Skin of body (tissue), 1 donor: ENCODE measurements at regions not wholly inside any gene's neighbourhood (a gene's known extent, or its start where the extent isn't known, plus 50 kb on each side); places are given as distances from the start of the nearest gene placed in this dataset.
"Not testable (repeated sequence)": the region's sequence is repeated elsewhere in the genome, so short reads cannot be mapped to it uniquely, and the experiment has no call there.

Experiments
- DNase-seq: peaks from one replicate; lab custom pipeline; 2025; lab: John Stamatoyannopoulos, UW

DNA sequence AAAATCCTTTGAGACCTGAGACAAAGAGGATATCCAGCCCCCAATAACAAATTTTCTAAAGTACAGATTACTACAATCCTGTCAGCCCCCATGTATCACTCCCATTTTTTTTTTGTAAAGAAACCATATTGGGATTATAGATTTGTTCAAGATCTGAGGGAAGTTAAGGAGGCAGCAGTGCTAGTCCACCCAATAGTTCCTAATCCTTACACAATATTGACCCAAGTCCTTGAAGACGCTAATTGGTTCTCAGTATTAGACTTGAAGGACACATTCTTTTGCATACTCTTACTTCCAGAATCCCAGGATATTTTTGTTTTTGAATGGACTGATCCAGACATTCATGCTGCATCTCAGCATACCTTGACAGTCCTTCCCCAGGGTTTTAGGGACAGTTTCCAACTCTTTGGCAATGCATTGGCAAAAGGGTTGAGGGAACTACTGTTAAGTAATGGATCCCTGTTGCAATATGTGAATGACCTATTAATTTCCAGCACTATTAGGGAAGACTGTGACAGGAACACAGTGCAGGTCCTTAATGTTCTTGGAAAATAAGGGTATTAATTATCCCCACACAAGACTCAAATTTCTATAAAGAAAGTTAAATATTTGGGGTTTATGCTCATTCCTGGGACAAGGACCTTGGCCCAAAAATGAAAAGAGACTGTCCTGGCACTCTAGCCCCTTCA lies 1519.5 kb upstream of the SEL1L start:
- DNase-seq, result no peak

DNA sequence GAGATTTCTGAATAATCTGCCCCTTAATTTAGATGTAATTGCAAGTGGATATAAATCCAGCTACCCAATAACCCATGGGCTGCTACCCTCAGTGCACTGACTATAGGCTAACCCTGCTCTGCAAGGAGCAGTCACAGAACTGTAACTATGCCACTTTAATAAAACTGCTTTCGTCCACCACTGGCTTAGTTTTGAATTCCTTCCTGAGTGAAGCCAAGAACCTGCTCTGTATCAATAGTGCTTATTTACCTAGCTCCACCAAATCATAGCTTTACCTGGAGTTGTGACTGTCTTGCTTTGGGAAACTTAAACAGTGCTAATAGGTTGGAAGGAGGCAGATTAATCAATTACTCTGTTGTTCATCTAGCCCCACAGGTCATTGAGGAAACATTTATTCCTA lies 1524.4 kb upstream of the SEL1L start:
- no peak for DNase-seq

DNA sequence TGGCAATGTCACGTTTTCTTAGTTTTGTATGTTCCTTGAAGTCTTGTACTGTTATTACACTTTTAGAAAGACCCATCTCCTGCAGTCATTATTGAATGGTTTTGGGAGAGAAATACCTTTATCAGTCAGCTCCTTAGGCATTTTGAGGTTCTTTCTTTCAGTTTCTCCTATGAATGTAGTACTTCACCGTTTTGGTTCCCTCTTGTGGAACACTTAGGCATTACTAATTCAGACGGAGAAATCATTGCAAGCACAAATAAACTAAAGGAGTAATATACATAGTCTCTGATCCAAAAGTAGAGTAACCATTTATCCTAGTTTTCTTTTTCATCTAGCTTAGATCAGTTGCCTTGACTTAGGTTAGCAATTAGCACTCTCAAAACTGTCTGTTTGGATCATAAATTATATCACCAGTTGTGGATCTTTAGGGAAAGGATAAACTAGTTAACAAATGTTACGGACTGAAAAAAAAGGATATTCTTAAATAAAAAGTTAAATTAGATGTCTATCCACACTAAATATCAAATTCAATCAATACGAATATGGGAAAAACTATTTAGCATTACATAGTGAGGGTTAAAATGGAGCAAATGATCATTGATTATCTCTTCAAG lies 1538.3 kb upstream of the SEL1L start:
- no peak for DNase-seq

DNA sequence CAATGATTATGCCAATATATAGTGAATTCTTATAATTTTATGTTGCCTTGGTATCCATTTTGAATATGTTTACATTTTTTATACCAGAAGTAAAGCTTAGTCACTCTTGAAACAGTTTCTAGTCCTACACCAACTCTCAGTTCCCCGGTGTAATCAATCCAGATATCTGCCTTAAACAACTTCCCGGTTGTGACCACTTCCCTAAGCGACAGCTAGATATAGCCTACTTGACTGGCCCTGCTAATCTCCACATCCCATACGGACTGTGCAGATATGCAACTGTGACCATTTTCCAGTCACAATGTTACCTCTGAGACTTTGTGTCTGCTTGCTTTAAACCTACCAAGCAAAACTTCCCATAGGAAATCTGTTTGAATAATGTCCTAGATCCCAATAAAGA lies 1551.5 kb upstream of the SEL1L start:
- DNase-seq, result no peak

DNA sequence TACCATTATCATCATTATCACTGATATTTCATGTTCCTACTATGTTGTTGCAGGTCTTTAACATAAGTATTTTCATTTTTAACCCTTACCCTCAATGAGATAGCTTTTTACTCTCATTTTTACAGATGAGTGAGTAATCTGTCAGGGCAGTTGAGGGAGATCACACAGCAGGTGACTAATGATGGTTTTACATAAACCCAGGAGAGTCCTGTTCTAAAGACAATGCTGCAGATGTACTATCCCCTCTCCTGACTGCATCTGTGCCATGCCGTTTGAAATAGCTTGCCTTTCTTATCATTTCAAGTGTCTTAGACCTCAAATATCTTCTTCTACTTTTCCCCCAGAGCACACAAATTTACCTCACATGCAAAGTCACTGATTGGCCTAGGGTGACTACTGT lies 1552.1 kb upstream of the SEL1L start:
- no peak for DNase-seq

DNA sequence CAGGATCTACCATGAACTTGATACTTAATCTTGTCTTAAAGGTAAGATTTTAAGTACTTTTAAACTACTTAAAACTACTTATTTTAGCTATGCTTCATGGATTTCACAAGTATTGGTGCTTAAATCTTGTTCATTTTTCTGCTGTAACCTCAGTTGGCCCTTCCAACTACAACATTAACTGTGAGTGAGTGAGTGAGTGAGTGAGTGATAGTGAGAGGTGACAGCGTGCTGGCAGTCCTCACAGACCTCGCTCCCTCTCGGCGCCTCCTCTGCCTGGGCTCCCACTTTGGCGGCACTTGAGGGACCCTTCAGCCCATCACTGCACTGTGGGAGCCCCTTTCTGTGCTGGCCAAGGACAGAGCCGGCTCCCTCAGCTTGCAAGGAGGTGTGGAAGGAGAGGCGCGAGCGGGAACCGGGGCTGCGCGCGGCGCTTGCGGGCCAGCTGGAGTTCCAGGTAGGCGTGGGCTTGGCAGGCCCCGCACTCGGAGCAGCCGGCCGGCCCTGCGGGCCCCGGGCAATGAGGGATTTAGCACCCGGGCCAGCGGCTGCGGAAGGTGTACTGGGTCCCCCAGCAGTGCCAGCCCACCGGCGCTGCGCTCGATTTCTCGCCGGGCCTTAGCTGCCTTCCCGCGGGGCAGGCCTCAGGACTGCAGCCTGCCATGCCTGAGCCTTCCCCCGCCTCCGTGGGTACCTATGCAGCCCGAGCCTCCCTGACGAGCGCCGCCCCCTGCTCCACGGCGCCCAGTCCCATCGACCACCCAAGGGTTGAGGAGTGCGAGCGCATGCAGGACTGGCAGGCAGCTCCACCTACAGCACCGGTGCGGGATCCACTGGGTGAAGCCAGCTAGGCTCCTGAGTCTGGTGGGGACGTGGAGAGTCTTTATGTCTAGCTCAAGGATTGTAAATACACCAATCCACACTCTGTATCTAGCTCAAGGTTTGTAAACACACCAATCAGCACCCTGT lies 1558.6 kb upstream of the SEL1L start:
- DNase-seq, result not testable (repeated sequence)

DNA sequence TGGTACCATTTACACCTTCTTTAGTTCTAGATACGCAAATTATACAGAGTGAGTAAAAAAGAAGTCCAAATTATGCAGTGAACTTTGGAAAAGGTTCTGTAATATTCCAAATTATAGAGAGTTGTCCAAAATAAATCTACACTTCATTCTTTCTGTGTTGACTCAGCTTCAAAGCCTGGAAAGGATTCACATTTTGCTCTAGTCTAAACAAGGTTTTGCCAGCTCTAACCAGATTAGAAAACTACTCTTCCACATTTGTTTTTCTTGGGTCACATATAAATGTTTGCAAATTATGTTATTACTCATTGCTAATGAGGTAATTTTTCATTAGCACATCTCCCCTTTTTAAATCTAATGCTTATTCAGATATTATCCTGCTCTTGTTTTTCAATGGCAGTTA lies 1562.4 kb upstream of the SEL1L start:
- no peak for DNase-seq

DNA sequence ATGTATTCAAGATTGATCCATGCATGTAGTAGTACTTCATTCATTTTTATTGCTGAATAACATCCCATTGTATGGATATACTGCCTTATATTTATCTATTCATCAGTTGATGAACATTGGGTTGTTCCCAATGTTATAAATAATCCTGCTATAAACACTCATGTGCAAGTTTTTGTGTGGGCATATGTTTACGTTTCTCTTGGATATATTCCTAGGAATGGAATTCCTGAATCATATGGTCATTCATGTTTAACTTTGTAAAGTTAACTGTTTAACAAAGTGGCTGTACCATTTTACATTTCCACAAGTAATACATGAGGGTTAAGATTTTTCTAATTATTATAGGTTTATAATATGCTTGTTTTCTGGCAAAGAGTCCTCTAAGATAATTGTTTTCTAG lies 1568.2 kb upstream of the SEL1L start:
- DNase-seq, result no peak

DNA sequence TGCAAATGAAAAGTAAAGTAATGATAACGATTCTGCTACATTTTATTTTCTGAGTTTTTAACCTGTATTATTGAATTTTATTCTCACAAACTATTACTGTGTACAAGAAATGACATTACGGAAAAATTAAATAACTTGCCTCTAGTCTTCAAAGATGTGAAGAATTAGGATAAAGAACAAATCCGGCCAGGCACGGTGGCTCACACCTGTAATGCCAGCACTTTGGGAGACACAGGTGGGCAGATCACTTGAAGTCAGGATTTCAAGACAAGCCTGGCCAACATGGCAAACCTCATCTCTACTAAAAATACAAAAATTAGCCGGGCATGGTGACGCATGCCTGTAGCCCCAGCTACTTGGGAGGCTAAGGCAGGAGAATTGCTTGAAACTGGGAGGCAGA lies 1584.4 kb upstream of the SEL1L start:
- no peak for DNase-seq

DNA sequence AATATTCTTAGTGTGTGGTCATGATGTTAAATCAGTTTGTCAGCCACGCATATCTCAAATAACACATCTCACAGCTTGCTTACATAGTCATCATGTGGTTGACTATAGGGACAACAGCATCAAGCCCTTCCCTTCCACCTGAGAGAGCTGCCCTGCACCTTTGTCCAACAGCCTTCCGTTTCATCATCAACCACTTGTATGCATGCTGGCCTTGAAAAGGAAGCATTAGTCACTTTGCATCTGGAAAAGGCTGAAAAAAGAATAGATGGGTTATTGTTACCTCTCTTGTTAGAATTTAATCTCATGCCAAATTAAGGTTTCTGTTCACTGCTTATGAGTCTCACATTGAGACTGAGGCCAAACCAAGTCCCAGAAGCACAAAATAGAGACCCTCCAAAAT lies 1586.5 kb upstream of the SEL1L start:
- no peak for DNase-seq

DNA sequence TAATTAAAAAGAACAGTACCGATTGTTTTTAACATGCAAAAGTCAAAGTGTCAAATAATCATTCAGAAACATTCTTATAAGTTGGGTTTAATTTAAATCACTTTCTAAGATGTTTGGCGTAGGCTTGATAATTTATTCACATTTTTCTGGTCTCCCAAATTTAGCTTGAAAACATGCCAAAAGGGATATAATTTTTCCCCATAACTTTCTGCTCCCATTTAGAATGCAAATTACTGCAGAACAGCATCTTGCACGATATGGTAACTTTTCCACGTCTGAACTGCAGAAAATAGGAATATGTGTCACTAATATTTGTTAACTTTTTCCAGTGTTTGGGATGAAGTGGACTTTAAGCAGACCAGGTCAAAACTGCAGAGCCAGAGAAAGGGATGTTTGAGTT lies 1592.4 kb upstream of the SEL1L start:
- DNase-seq, result no peak

DNA sequence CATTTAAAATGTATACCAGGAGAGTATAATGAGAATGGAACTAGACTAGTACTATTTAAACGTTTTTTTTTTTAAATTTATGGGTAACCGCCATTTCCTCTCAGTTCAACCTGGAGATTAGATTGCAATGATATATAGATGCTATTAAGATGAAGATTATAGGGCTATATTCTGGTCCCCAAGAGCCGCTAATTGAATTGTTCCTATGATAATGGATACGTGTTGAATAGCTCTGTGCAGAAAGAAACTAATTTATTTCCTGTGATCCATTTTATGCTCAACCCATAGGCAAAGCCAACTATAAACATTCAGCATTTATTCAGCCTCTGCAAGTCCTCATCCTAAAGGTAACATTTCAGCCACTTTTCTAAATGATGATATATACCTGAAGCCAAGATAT lies 1595.1 kb upstream of the SEL1L start:
- DNase-seq, result no peak

DNA sequence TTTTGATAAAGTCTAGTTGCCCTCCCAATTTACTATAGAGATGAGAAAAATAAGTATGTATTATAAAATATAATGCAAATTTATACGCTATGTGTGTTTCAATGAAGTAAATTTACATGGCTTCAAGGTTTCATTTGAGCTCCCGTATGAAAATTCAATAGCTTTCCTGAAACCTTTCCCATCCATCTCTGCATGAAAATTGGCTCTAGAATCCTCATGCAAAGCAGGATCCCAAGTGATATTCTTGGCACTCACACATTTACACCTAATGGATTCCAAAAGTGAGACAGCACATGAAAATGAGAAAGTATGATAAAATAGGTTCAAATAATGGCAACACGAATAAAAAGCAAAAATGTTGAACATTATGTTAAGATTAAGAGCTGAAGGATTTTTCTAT lies 1595.8 kb upstream of the SEL1L start:
- DNase-seq, result no peak

DNA sequence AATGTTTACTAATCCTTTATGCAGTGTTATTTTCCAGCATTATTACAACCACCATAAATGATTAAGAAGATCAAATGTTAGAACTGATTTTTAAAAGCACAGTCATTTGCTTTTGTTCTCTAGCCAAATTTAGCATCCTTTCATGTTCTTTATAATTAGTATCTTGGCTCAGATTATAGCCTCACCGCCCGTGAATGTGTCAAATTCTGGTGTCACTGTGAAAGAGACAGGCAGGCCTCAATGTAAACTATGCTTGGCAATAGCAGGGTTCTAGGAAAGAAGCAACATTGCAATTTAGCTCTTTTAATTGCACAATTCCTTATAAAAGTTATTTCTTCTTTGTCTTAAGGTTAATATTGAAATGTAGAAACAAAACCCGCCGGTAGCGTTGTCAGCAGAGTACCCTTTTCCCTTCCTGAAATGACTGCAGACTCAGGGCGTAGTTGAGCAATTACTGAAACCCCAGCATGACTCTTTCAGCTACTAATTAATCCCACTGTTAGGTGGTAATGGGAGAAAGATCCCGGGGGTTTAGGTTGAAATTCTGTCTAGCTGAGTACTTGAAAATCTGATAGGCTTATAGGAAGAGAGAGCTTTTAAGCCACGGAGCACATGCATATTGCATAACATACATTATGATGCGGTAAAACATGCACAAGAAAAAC lies 1600.5 kb upstream of the SEL1L start:
- DNase-seq, result no peak

DNA sequence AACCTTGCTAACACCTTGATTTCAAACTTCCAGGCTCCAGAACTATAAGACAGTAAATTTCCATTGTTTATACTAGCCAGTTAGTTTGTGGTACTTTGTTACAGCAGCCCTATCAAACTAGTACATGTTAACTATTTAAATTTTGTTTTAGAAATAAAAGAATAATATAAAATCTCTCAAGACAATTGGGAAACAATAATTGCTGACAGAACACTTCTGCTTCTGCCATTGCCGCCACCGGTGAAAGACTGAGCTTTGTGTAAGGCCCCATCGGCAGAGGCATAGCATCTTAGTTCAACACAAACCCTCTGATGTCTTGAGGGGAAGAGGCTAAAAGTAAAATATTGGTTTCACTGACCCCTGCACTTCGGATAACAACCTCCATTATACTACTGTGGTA lies 1607.1 kb upstream of the SEL1L start:
- no peak for DNase-seq

DNA sequence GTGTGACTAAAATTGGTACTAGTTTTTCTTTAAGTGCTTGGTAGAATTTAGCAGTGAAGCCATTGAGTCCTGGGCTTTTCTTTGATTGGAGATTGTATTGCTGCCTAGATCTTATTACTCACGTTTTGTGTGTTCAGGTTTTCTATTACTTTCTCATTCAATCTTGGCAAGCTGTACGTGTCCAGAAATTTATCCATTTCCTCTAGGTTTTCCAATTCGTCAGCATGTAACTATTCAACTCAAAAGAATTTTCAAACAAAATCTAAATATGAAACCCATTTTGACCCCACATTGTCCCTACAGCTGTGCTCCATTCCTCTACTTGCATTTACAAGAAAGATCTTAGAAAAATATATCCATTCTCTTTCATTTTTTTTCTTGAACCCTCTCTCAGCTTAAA lies 1613.4 kb upstream of the SEL1L start:
- no peak for DNase-seq

DNA sequence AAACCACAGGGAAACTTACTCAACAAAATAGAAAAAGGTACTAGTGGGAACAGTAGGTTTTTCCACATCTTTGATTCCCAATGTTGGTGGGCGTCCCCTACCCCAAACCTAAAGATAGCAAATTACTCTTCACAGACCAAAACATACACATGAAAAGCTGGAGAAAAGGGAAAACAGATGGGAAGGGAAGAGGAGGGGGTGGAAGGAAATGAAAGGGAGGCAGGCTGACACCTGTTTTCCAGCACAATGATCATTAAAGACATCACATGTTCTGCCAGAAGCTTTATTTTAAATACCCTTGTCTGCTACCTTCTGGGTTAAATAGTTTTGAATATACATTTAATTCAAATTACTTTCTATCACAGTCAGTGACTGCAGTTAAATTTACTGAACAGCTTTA lies 1617.9 kb upstream of the SEL1L start:
- no peak for DNase-seq

DNA sequence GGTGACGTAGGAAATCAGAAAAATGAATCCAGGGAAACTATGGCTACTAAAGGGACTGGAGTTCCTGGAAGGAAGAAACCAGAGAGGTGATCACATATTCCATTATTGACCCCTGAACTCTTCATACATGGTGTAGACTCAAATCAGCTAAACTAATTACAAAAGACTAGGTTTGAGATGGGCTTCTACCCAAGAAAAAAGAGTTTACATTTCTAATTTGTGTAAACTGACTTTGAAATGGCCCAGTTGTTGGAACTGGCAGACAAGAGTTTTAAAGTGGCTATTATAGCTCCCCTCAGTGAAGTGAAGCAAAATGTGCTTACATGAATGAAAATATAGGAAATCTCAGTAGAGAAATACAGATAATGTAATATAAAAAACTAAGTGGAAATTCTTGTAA lies 1619.4 kb upstream of the SEL1L start:
- DNase-seq, result no peak

DNA sequence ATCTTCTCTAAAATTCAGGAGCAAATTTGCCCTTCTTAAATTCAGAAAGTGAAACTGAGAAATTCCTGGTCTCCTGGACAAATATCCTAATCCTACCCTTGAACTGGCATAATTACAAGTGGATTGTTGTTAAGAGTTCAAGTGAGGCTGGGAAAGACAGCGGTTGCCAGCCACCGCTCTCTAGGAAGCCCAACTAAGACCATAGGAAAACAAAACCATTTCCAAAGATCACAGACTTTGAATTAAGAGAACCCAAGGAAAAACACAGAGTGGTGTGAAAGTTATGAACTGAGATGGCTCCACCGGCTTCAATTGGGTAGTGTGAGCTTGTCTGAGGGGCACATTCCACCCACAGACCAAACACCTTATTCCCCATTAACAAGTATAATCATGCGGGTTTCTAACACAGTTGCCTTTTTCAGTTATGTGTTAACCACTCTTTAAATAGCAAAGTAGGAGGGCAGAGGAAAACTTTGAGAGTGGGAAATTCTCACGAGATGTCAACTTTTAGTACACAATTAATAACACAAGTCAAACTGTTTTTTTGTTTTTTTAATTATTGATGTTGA lies 1628.8 kb upstream of the SEL1L start:
- DNase-seq, result no peak

DNA sequence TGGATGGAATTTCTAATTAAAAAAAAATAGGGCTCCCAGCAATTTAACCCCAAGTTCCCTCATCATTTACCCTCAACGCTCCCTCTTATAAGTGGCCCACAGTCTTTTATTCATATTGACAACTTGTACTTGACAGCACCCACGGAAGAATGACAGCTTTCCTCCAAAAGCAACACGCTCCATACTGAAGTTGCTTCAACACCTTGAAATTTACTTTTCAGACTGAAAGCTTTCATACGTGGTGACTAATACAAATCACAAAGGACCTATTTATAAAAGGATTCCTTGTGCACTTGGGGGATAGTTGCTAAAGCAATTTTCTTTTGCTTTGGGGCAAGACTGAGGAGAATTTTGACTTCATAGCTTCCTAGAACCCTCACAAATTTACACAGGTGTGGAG lies 1629.4 kb upstream of the SEL1L start:
- DNase-seq, result no peak

DNA sequence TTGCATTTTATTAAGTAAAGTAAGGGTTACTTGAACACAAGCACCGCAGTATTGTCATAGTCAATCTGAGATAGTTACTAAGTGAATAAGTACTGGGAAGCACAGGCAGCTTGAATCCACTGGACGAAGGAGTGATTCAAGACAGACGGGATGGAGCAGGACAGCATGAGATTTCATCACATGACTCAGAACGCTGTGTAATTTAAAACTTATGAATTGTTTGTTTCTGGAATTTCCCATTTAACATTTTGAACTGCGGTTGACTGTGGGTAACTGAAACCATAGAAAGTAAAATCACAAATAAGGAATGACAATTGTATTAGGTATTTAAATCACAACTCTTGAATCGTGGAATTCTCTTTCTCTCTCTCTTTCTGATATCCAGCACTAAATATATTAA lies 1630.4 kb upstream of the SEL1L start:
- no peak for DNase-seq

DNA sequence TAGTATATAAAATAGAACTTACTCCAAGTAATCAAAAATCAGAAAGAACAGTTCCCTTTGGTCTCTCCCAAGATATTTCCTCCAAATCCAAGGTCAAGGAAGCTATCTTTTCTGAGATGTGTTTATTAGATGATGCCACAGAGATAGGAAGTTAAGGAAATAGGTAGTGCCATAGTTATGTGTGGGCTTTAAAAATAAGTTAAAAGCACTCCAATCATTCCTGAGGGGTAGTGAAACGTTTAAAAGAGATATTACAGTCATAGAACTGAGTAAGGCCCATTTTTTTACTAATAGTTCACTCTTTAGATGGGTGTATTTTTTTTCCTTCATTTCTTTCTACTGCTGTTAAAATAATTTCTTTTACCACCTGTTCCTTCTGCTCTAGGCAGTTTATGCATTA lies 1630.9 kb upstream of the SEL1L start:
- no peak for DNase-seq
